ENCODE measurements at regions not wholly inside any gene's neighbourhood (a gene's known extent, or its start where the extent isn't known, plus 50 kb on each side); places are given as distances from the start of the nearest gene placed in this dataset.
"Not testable (repeated sequence)": the region's sequence is repeated elsewhere in the genome, so short reads cannot be mapped to it uniquely, and the experiment has no call there.

DNA sequence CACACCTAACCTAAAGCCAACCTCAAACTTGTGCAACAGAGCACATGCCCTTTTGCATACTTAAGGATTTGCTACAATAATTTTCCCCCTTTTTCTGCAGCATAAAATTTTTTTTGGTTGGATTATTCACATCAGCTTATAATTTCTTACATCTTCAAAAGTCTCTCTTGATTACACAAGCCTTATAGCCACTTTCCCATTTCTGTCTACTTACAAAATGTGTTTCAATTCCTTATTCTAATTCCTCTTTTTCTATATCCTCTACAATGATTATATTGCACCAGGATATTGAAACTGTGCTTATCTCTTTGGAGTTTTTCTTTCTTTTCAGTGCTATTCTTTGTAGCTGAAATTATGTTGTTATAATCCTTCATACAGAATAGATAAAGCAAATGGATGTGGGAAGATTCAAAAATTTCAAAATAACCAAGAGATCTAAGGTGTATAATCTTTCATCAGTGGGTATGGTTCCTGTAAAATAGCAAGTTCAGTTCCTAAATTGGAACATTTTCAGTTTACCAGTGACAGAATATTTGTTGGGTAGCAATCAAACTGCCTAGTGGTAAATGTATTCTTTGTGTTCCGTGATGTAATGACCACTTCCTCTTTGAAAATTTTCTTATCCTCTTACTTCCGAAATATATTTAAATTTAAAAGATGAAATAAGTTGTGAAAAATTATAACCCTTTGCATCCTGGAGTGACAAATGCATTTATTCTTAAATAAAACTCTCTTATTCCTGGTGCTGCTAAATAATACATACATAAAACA is 386.8 kb upstream of the CHD1 start:
- DNase-seq (ENCODE audit: low read depth): no peak

DNA sequence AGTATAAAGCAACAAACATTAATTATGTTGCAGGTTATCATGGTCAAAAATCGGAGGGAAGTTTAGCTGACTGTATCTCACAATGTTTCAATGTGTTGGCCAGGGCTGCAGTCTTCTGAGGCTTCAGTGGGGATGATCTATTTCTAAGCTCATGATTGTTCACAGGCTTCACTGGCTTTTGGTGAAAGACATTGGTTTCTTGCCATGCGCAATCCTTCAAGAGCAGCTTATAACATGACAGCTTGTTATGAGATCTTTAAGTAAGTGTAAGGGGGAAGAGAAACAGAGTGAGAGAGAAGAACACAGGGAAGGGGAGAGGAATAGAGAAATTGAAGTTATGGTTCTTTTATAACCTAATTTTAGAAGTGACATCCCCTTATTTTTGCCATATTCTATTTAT is 385.9 kb upstream of the CHD1 start:
- DNase-seq (ENCODE audit: low read depth): no peak

- DNase-seq (ENCODE audit: low read depth): no peak
Measured at GRCh38 chr5:99308131-99308530, 379.3 kb upstream of the CHD1 start.

GRCh38 chr5:99305045-99305580 is 376.3 kb upstream of the CHD1 start:
- no peak for DNase-seq (ENCODE audit: low read depth)

GRCh38 chr5:99285606-99286005 is 356.8 kb upstream of the CHD1 start:
- no peak for DNase-seq (ENCODE audit: low read depth)

DNA sequence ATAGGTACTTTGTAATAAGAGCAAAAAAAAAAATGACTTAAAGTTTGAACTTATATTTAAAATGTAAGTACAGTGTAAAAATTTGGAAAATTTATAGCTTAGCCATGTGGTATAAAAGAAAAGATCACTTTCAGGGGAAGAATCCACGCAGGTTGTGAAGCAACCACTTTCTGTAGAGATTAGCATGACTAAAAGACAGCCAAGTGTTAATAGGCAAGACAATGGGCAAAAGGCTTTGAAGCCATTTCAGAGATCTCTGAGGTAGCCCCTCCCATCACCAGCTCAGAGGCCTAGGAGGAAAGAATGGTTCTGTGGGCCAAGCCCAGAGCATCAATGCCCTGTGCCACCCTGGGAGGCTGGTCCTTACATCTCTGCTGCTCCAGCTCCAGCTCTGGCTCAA is 346.3 kb upstream of the CHD1 start:
- no peak for DNase-seq (ENCODE audit: low read depth)

- no peak for DNase-seq (ENCODE audit: low read depth)
Measured at GRCh38 chr5:99272576-99272975, 343.8 kb upstream of the CHD1 start.

DNA sequence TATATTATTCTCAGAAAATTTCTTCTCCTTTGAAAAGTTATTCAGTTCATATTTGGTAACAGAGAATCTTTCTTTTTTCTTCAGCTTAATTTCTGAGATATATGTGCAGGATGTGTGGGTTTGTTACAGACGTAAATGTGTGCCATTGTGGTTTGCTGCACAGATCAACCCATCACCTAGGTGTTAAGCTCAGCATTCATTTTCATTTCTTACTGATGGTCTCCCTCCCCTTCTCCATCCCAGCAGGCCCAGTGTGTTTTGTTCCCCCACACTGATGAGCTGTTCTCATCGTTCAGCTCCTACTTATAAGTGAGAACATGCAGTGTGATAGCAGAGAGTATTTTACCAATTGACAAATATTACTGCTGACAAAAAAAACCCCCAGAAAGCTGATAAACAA is 330.0 kb upstream of the CHD1 start:
- DNase-seq (ENCODE audit: low read depth): no peak

DNA sequence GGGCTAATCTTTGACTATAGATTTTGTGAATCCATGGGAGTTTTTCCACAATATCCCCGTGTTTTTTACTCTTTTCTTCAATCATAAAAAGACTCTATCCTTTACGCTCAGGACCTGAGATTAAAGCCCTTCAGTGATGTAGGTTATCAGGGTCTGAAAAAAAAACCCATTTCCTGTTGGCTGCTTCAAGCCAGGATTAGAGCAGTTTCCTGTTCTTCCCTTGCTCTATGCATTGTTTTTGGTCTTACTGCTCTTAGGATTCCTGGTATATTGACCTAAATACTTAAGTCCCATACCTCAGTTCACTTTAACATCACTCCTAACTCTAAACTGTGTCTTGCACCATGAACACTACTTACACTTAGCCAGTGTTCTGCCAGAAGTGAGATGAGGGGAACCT is 319.3 kb upstream of the CHD1 start:
- no peak for DNase-seq (ENCODE audit: low read depth)

DNA sequence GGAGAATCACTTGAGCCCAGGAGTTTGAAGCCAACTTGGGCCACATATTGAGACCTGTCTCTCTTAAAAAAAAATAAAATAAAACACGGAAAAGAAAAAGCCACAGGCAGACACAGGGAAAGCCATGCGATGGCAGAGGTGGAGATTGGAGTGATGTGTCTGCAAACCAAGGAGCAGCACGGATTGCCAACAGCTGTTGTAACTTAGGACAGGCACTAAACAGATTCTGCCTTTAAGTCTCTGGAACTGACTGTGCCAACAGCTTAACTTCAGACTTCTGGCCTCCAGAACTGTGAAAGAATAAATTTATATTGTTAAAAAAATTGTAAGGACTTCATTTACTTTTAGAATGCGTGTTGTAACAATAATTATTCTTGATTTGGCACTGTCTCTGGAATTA is 318.5 kb upstream of the CHD1 start:
- DNase-seq (ENCODE audit: low read depth): no peak

- no peak for DNase-seq (ENCODE audit: low read depth)
Measured at GRCh38 chr5:99243111-99243510, 314.3 kb upstream of the CHD1 start.

DNA sequence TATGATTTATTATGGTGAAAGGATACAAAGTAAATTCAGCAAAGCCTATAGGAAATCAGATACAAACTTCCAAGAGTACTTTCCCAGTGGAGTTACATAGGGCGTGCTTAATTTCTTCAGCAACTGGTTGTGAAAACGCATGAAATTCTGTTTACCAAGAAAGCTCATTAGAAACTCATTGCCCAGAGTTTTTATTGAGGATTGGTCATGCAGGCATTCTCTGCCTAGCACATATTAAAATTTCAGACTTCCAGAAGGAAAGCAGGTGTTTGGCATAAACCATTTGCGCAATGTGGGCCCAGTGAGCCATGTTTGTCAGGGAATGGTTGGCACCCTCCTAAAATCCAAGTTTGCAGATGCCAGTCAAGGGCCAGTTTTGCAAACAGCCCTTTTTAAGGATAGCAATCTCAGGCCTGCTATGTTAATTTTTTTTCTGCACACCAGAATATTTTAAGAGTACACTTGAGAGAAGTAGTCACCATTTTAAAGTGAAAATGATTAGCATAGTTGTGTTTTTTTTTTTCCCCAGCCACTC is 311.1 kb upstream of the CHD1 start:
- no peak for DNase-seq (ENCODE audit: low read depth)

DNA sequence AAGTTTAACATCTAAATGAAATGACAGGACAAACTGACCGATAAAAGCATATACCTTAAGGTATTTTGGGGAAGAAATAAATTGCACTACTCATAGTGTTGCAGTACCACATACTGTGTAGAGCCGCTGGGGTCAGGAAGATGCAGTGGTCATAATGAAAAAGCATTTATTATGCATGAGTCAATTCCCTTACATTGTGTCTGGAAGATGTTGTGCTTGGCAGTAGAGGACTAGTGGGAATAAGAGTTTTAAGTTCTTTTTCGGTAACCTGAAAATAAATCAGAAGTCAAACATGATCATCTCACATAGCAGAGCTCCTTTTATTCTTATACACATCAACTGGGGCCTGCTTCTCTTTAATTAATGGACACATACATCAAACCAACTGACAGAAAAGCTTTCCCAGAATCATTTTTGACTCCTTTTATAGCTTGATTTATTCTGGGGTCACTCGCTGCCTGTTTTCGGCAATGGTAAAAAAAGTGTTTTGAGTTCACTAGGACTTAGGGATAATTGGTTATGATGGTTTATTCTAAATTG is 262.5 kb upstream of the CHD1 start:
- no peak for DNase-seq (ENCODE audit: low read depth)

GRCh38 chr5:99187611-99188010 is 258.8 kb upstream of the CHD1 start:
- no peak for DNase-seq (ENCODE audit: low read depth)

GRCh38 chr5:99179206-99179605 is 250.4 kb upstream of the CHD1 start:
- no peak for DNase-seq (ENCODE audit: low read depth)

DNA sequence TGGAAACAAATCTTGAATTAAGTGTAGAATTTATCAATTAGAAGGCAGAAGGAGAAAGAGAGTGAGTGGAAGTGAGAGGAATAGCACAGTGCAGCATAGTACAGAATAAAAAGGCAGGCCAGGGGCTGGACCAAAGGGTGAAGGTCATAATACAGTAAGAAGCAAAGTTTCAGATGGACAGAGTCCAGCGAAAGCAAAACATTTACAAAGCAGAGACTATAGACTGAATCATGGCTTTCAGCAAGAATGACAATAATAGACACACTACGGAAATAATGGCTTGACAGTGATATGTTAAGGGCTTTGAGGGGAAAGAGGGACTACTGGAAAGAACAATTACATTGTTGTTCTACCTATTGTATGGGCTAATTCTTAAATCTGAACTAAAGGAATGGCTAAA is 249.0 kb upstream of the CHD1 start:
- no peak for DNase-seq (ENCODE audit: low read depth)

- no peak for DNase-seq (ENCODE audit: low read depth)
Measured at GRCh38 chr5:99176186-99176585, 247.4 kb upstream of the CHD1 start.

DNA sequence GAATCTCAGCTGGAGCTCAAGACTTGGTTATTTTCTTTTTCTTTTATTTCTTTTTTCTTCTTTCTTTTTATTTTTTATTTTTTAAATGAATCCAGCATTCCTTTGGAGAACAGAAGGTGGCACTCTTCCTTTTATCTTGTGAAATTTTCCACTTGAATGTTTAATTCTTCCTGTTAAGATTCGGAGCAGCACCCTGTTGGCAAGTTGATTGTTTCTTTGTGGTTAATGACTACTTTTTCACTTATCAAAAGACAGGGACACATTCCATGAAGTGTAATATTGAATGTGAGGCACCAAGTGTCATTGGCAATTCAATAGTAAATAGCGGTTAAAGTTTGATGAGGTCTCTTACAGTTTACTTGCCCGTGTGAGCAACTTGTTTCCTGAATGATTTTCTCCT is 240.5 kb upstream of the CHD1 start:
- no peak for DNase-seq (ENCODE audit: low read depth)

DNA sequence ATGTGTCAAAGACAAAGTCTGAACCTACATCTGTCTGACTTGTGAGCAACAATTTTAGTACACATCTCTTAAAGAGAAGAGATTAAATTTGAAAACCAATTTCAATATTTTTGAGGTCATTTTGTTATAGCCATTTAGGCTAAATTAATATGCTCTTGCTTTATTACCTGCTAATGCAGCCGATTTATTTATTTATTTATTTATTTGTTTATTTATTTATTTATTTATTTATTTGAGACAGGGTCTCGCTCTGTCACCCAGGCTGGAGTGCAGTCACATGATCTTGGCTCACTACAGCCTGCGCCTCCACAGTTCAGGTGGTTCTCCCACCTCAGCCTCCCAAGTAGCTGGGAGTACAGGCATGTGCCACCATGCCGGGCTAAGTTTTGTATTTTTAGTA is 232.7 kb upstream of the CHD1 start:
- DNase-seq (ENCODE audit: low read depth): not testable (repeated sequence)

GRCh38 chr5:99156688-99157087 is 227.9 kb upstream of the CHD1 start:
- DNase-seq (ENCODE audit: low read depth): no peak

GRCh38 chr5:99143283-99143795 is 214.5 kb upstream of the CHD1 start:
- not testable (repeated sequence) for DNase-seq (ENCODE audit: low read depth)

DNA sequence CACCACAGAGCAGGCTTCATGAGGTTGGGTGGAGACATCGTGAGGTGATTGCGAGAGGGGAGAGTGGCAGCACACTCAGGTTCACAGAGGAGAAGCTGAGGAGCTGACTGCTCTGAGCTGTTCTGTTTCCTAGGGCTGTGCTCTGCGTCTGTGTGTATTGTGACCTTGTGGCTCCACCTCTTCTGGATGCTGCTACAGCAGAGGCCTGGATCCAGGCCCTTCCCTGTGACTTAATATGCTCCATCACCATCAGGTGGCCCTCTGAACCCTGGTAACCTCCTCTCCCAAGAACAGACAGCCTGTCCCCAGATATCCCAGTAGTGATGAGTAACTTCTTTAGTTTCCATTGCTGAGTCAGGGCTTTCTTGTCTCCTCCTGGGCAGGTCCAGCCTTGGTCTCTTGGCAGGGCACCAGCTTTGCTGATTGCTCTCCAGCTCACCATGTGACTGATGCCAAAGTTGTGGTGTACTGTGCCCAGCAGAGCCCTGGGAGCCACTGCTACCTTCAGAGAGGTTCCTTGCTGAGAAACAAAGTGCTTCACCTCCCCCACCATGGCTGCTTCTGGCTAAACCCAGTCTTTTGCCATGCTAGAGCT is 212.8 kb upstream of the CHD1 start:
- DNase-seq (ENCODE audit: low read depth): no peak

DNA sequence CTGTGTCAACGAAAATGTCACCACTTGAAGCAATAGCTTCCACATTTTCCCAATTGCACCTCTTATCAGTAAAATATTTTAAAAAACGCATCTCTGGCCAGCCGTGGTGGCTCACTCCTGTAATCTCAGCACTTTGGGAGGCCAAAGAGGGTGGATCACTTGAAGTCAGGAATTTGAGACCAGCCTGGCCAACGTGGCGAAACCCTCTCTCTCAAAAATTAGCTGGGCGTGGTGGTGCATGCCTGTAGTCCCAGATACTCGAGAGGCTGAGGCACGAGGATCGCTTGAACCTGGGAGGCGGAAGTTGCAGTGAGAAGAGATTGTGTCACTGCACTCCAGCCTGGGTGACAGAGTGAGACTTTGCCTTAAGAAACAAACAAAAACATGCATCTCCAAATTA is 210.1 kb upstream of the CHD1 start:
- no peak for DNase-seq (ENCODE audit: low read depth)
